ENCODE measurements at regions not wholly inside any gene's neighbourhood (a gene's known extent, or its start where the extent isn't known, plus 50 kb on each side); places are given as distances from the start of the nearest gene placed in this dataset.

- Mint-ChIP-seq H3K27ac (no peak overlapping the region), H3K4me1 (no peaks in the 10 kb centered on the region), H3K27me3 (ENCODE audit: low read depth in 2 of 2) (peaks cover 11 to 15% of the 10 kb centered on the region in 2 donors), H3K4me3 (no peak overlapping the region), H3K9me3 (no peaks in the 10 kb centered on the region), H3K36me3 (no peaks in the 10 kb centered on the region)
- intact Hi-C loops (cut with micrococcal nuclease): no loop called here
- H3K36me3 ChIP-seq (ENCODE audit: control insufficient read depth, insufficient read depth, low read length): no peaks in the 10 kb centered on the region
- DNase-seq: no peak
- H3K9me3 ChIP-seq (ENCODE audit: control insufficient read depth, insufficient read depth, low read length): no peaks in the 10 kb centered on the region
- H3K27me3 ChIP-seq (ENCODE audit: control insufficient read depth, insufficient read depth, low read length): peaks cover 6% of the 10 kb centered on the region
- no peaks in the 10 kb centered on the region for H3K4me1 ChIP-seq (ENCODE audit: control insufficient read depth, insufficient read depth, low read length)
- TF ChIP-seq CTCF (IDR thresholded peaks at IDR 0.05): no peak
- no peak for ATAC-seq
- H3K27ac ChIP-seq (ENCODE audit: low read length): no peak overlapping the region
- 82% methylated on average over 8 of the region's 8 CpGs for WGBS (ENCODE audit: insufficient coverage)
- H3K4me3 ChIP-seq (ENCODE audit: low read length): no peak overlapping the region
These were observed 60.2 kb upstream of the PODXL start for GRCh38 chr7:131616487-131617200.

- H3K4me3 Mint-ChIP-seq: no peak overlapping the region
- H3K9me3 ChIP-seq (ENCODE audit: control insufficient read depth, insufficient read depth, low read length): no peaks in the 10 kb centered on the region
- TF ChIP-seq CTCF (IDR thresholded peaks at IDR 0.05): no peak
These were observed 57.5 kb upstream of the PODXL start for GRCh38 chr7:131613909-131614308.

GRCh38 chr7:131610007-131610406 lies 53.6 kb upstream of the PODXL start:
- Histone ChIP-seq H3K9me3 (ENCODE audit: control insufficient read depth, insufficient read depth, low read length) (no peaks in the 10 kb centered on the region), H3K4me3 (ENCODE audit: low read length) (no peak overlapping the region), H3K36me3 (ENCODE audit: control insufficient read depth, insufficient read depth, low read length) (no peaks in the 10 kb centered on the region), H3K27me3 (ENCODE audit: control insufficient read depth, insufficient read depth, low read length) (peaks cover 9% of the 10 kb centered on the region), H3K27ac (ENCODE audit: low read length) (no peak overlapping the region), H3K4me1 (ENCODE audit: control insufficient read depth, insufficient read depth, low read length) (peaks cover 25% of the 10 kb centered on the region)
- DNase-seq (no peak), ATAC-seq (no peak)
- TF ChIP-seq CTCF (IDR thresholded peaks at IDR 0.05): no peak
- Mint-ChIP-seq H3K27me3 (ENCODE audit: low read depth in 2 of 2) (peaks cover 11% of the 10 kb centered on the region in 2 donors), H3K27ac (no peak overlapping the region), H3K36me3 (no peaks in the 10 kb centered on the region), H3K4me3 (no peak overlapping the region), H3K9me3 (no peaks in the 10 kb centered on the region), H3K4me1 (peaks cover 14 to 25% of the 10 kb centered on the region in 2 donors)
- intact Hi-C loops (cut with micrococcal nuclease): no loop called here
- WGBS (ENCODE audit: insufficient coverage): 87% methylated on average over 5 of the region's 5 CpGs

More at GRCh38 chr7:131613909-131614308, 57.5 kb upstream of the PODXL start:
- ATAC-seq (no peak), DNase-seq (no peak)
- Histone ChIP-seq H3K36me3 (ENCODE audit: control insufficient read depth, insufficient read depth, low read length) (no peaks in the 10 kb centered on the region), H3K4me3 (ENCODE audit: low read length) (no peak overlapping the region), H3K27ac (ENCODE audit: low read length) (no peak overlapping the region), H3K4me1 (ENCODE audit: control insufficient read depth, insufficient read depth, low read length) (no peaks in the 10 kb centered on the region), H3K27me3 (ENCODE audit: control insufficient read depth, insufficient read depth, low read length) (peaks cover 6% of the 10 kb centered on the region)
- Mint-ChIP-seq H3K27ac (no peak overlapping the region), H3K27me3 (ENCODE audit: low read depth in 2 of 2) (peaks cover 11 to 15% of the 10 kb centered on the region in 2 donors), H3K9me3 (no peaks in the 10 kb centered on the region), H3K36me3 (no peaks in the 10 kb centered on the region), H3K4me1 (no peaks in the 10 kb centered on the region)
- intact Hi-C loops (cut with micrococcal nuclease): no loop called here
- WGBS (ENCODE audit: insufficient coverage): 93% methylated on average over 7 of the region's 7 CpGs

DNA sequence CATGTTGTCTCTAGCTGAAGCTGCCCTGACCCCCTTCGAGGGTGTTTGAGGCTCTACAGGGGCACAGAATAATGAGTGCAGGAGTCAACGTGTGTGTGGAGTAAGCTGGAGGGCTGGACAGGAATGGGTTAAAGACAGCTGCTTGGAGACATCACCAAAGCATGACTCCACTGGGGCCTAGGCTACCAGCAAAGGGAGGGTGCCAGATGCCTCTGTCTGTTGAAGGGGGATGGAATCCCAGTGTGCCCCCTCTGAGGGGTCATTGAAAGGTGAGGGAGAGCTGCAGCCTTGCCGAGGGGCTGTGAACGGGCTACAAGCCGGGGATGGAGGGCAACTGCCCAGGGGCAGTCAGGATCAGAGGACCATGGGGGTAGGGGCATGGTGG lies 51.7 kb upstream of the PODXL start:
- Mint-ChIP-seq H3K36me3 (no peaks in the 10 kb centered on the region), H3K9me3 (no peaks in the 10 kb centered on the region), H3K4me3 (no peak overlapping the region), H3K27ac (no peak overlapping the region), H3K27me3 (ENCODE audit: low read depth in 2 of 2) (peaks cover 19 to 26% of the 10 kb centered on the region in 2 donors), H3K4me1 (peaks cover 19 to 29% of the 10 kb centered on the region in 2 donors)
- Histone ChIP-seq H3K36me3 (ENCODE audit: control insufficient read depth, insufficient read depth, low read length) (no peaks in the 10 kb centered on the region), H3K27me3 (ENCODE audit: control insufficient read depth, insufficient read depth, low read length) (peaks cover 23% of the 10 kb centered on the region), H3K9me3 (ENCODE audit: control insufficient read depth, insufficient read depth, low read length) (no peaks in the 10 kb centered on the region), H3K27ac (ENCODE audit: low read length) (no peak overlapping the region), H3K4me3 (ENCODE audit: low read length) (no peak overlapping the region), H3K4me1 (ENCODE audit: control insufficient read depth, insufficient read depth, low read length) (peaks cover 26% of the 10 kb centered on the region)
- DNase-seq (no peak), ATAC-seq (no peak)
- WGBS (ENCODE audit: insufficient coverage): 64% methylated on average over 5 of the region's 5 CpGs
- TF ChIP-seq CTCF (IDR thresholded peaks at IDR 0.05): no peak
- intact Hi-C loops (cut with micrococcal nuclease): no loop called here
